GM21717 (cell line): ENCODE measurements at regions not wholly inside any gene's neighbourhood (a gene's known extent, or its start where the extent isn't known, plus 50 kb on each side); places are given as distances from the start of the nearest gene placed in this dataset.
"Not testable (repeated sequence)": the region's sequence is repeated elsewhere in the genome, so short reads cannot be mapped to it uniquely, and the experiment has no call there.

Experiments used
- ATAC-seq: cut with Tn5 transposase; IDR thresholded peaks from one replicate; pipeline ENCODE4 v1.9.1; 2021; ENCODE audit warnings: mild to moderate bottlenecking, moderate library complexity; ENCODE audit not compliant: unreplicated experiment

GRCh38 chr7:68893411-68893810 lies 704.9 kb upstream of the AUTS2 start:
- no peak for ATAC-seq

DNA sequence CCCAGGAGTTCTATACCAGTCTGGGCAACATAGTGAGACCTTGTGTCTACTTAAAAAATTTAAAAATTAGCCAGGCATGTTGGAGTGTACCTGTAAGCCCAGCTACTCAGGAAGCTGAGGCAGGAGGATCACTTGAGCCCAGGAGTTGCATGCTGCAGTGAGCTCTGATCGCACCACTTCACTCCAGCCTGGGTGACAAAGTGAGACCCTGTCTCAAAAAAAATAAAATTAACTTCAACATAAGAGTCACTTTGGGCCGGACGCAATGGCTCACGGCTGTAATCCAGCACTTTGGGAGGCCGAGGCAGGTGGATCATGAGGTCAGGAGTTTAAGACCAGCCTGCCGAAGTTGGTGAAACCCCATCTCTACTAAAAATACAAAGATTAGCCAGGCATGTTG lies 699.1 kb upstream of the AUTS2 start:
- ATAC-seq: not testable (repeated sequence)

GRCh38 chr7:68900096-68900495 lies 698.2 kb upstream of the AUTS2 start:
- no peak for ATAC-seq

DNA sequence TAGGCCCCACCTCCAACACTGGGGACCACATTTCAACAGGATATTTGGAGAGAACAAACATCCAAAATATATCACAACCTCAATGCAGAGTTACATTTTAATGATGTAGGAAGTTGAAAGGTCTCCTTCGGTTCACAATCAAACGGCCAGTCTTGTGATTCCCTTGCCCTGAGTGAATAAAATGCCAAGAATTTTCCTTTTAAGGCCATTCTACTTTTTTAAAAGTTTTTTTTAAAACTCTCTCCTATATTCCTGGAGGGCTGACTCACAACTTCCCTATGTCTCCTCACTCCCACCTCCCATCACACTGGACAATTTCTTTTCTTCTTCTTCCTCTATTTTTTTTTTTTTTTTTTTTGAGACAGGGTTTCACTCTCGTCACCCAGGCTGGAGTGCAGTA lies 693.6 kb upstream of the AUTS2 start:
- no peak for ATAC-seq

DNA sequence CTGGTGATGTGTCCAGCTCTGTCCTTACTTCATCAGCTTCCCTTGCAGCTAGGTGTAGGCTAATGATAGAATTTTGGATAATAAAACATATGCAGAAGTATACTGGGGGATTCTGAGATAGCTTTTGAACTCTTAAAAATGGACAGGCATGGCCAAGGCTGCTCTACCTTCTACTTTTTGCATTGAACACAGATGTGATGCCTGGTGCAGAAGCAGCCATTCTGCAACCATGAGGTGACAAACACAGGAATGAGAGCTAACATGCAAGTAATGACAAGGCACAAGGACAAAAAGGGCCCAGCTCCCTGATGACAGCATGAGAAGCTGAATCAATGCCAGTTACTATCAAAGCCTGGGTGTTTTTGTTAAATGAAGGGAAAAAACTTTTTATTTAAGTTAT lies 686.5 kb upstream of the AUTS2 start:
- no peak for ATAC-seq

DNA sequence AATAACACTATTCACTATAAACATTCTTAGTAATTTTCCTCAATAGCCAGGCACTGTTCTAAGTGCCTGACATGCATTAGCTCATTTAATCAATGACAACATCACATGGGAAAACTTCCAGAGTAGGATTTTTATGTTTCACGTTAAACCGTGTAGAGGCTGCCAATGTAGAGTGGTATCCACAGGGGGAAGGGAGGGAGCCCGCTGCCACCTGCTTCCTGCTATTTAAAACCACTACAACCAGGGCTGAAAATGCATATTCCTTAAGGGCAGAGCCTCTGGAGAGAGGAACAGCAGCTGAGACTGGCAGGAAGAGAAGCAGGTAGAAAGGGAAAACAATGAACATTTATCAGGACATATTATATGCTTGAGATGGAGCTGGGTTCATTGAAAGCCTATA lies 684.3 kb upstream of the AUTS2 start:
- no peak for ATAC-seq

DNA sequence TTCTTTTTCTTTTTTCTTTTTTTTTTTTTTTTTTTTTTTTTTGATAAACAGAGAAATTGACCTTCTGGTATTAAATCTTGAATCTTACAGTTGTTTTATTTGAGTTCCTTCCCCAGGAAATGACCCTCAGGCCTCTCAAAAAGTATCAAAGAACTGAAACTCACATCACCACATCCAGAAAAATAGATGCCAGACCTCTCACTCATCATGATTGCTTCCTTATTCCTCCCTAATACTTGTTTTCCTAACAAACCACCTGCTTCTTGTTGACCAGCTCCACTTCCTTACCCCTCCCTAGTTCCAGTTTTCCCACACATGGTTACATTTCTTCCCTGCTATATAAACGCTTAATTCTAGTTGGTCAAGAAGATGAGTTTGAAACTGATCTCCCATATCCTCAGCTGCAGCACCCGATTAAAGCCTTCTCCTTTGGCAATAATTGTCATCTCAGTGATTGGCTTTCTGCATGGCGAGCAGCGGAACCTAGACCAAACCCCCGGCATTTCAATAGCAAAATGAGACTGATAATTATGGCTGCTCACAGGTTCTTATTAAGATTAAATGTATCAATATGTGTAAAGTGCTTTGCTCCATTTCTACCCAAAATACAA lies 681.1 kb upstream of the AUTS2 start:
- no peak for ATAC-seq

DNA sequence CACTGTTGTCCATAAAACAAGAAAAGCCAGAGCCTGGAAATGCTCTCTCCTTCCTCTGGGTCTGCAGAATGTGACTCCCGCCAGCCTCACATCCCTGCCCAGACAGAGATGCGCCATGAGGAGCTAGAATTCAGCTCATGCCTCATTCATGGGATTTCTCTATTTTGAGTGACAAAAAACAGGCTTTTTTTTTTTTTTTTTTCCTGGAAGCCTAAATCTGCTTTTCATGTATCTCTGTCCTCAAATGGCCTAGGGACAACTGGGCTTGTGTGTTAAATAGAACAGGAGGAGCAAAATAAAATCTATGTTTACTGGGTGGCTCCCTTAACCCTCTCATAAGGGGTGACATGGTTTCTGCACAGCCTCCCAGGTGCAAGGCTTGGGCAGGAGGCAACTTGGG lies 679.7 kb upstream of the AUTS2 start:
- no peak for ATAC-seq

DNA sequence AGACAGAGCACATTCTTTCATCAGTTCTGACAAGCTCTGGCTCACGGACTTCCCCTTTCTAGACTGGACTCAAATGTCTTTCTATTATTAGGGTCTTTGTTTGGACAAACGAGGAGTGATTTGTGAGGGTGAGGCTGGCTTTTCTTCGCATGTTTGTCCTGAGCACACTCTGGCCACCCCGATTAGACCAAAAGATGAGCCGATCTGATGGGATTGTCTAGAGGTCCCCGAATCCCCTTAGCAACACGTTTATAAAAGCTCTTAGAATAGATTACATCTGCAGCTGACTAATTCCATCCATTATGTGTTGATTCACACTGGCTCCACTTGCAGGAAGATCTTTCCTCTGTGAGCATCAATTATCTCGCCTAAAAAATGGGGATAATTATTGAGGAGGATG lies 675.4 kb upstream of the AUTS2 start:
- ATAC-seq: no peak

DNA sequence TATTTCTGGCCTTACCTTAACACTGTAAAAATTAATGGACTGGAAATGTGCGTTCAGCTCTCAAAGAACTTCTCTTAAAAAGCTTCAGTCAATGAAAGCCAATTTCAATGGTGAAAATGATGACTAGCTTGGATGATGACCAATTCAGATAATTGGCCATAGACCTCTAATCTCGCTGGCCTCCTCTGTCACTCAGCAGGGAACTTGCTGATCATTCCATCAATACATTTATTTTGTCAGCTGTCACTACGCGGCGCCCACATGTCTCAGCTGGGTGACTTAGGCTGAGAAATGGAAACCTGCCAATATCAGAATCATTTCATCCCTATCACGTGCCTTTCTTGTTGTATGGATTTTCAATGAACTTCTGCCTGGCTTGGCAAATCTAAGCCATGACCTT lies 673.0 kb upstream of the AUTS2 start:
- no peak for ATAC-seq

DNA sequence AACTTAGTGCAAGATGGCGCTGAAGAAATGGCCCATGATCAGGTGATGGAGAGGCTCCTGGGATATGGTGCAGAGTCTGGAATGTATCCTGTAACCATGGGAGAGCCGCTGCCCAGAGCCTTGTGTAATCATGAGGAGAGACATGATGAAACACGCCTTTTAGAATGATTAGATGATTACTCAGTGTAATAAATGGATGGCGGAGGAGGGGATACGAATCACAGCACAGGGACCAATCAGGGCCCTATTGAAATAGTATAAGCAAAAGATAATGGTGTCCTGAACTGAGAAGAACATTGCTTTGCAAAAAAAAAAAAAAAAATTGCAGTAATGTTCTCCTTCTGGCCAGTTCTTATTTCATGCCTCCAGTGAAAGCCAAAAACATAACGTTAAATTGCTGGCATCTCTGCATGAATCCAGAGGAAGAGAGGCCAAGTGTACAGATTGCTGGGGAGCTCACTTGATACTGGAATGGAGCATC lies 668.5 kb upstream of the AUTS2 start:
- no peak for ATAC-seq

GRCh38 chr7:68936471-68937035 lies 661.7 kb upstream of the AUTS2 start:
- no peak for ATAC-seq

DNA sequence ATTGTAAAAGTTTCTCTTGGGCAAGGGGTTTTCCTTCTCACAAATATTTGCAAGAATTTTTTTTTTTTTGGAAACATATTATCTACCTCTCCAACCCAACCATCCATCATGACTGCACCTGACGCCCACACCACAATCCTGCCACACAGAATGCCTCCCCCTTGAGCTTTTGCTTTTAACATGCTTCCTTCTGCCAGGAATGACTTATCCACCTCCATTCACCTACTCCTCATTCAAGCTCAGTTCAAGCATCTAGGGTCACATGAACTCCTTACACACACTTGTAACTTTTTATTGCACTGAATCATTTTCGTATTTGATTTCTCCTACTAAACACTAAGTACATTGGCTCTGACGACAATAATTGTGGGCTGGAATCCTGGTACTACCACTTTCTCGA lies 660.1 kb upstream of the AUTS2 start:
- no peak for ATAC-seq

- ATAC-seq: no peak
Measured at GRCh38 chr7:68943786-68944185, 654.5 kb upstream of the AUTS2 start.

GRCh38 chr7:68955656-68956055 lies 642.6 kb upstream of the AUTS2 start:
- no peak for ATAC-seq

- no peak for ATAC-seq
Measured at GRCh38 chr7:68958571-68958970, 639.7 kb upstream of the AUTS2 start.

DNA sequence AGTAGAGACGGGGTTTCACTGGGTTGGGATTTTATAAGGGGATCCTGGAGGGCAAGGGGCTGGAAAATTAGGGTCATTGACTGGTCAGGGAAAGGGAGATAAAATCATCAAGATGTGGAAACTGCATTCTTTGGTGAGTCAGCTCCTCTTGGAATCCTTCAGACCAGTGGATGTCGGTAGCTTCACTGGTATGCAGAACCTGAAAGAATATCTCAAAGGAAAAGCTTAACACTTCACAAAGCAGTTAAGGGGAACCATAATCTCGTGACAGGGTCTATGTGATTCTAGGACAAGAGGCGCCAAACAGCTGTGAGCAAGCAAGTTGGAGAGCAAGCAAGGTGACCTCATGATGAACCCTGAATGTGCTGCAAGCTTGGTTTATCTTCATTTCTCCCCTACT lies 634.7 kb upstream of the AUTS2 start:
- no peak for ATAC-seq

GRCh38 chr7:68964060-68964459 lies 634.2 kb upstream of the AUTS2 start:
- no peak for ATAC-seq

GRCh38 chr7:68965351-68965750 lies 632.9 kb upstream of the AUTS2 start:
- ATAC-seq: no peak

- ATAC-seq: no peak
Measured at GRCh38 chr7:68967598-68967997, 630.7 kb upstream of the AUTS2 start.

DNA sequence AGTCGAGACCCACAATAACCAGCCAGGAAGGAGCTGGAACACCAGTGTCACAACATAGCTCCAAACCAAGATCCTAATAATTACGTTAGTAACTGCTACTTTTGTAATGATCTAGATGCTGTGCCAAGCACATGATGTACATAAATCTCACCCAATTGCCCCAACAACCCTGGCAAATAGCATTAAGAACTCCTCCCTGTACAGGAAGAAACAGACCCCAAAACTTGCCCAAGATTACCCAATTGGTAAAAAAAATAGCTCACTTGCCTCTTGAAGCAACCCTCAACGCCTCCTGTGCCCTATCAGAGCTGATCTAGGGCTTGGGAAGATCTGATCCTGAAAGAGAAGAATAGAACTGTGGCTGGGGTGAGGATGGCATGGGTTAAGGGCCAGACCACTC lies 628.7 kb upstream of the AUTS2 start:
- ATAC-seq: no peak

DNA sequence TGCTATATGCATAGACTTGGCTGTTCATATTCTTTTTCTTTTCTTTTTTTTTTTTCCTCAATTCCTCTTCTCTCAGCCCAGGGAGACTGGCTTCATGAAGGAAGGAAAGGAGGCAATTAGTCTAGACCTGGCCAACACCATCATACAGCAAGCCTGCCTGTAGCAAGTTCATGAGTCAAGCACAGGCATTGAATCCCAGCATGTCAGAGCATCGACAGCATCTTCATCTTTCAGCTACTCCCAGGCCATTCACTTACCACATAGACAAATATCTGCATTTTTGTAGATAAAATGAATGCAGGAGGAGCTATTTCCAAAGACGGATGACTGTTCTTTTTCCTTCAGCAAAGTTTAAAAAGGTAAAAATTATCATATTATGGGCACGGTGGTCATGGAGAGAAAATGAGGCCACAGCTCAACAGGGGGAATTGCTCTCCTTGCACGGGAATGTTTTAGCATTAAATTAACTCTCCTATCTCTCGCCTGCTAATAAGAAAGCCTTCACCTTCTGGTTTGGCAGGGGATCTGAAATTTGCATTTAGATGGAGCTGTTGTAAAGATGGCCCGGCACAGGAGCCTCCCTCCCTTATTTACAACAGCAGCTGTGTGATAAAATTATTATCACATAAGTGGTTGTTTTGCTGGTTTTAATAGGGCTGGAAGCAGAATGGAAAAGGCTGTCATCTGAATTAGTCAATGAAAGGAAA lies 626.5 kb upstream of the AUTS2 start:
- no peak for ATAC-seq
